Kidney tubule cell (primary cell): ENCODE measurements at regions not wholly inside any gene's neighbourhood (a gene's known extent, or its start where the extent isn't known, plus 50 kb on each side); places are given as distances from the start of the nearest gene placed in this dataset.
"Not testable (repeated sequence)": the region's sequence is repeated elsewhere in the genome, so short reads cannot be mapped to it uniquely, and the experiment has no call there.

Experiments used
- DNase-seq: peaks from one replicate; pipeline ENCODE4 v3.0.0-alpha.2; 2018; ENCODE audit warnings: low spot score

- no peak for DNase-seq
These were observed 83.9 kb upstream of the TMEM178A start for GRCh38 chr2:39581866-39582265.

DNA sequence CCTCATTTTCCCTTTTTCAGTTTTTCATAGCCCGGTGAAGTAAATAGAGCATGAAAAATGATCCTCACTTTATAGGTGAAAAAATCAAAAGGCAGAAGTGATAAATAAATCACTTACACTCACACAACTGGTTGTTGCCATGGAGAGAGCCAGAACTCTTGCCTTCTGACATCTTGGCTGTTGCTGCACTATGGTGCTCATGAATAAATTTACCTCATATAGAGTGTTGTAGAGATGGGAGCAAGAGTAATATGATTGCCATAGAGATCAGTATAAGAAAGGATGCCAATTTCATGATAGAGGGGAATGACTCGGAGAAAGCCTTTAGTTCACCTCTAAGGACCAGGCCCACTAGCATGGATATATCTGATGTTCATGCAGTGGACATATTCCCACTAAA, 82.5 kb upstream of the TMEM178A start:
- no peak for DNase-seq

DNA sequence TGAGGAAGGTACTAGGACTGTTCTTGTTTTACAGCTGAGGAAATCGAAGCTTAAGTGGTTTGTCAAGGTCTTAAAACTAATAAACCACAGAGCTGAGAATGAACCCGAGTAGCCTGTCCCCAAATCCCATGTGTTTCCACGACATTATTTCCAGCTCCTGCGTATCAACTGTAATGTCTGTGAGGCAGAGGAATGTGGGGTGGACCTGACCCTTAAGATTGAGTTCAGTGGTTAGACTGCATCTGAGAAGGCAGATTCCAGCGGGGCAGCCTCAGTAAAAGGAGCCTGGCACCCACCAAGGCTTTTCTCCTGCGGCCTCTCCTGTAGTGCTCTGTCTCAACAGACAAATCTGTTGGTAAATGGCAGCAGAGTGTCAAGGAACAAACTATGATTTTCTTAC, 81.9 kb upstream of the TMEM178A start:
- DNase-seq = no peak

DNA sequence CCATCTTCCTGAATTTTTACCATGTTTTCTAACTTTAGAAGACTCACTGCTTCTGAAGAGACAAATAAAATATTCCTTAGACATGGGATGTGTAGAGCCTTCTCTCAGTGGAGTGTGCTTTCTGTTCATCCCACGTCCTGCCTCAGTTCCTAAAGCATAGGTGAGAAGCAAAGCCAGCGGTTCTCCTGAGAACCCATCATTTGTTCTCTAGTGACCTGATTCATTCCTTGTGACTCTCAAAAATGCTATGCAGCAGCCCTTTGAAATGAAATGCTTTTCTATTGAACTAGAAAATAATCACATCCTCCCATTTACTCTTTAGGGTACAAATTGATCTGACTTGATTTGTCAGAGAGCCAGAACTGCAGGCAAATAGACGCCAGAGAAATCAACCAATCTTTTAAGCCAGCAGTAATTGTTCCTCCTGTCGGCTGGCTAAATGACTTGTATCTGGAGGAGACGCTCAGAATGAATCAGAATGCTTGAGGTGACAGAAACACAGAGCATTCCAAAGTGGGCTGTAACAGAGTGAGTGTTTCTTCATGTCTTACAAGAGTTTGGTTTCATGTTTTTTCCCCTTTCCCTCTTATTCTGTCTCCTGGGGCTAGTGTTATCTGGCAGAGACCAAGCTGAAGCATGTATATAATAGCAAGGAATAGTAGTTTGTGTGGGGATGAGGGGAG, 81.3 kb upstream of the TMEM178A start:
- DNase-seq = peak; percentile 52

DNA sequence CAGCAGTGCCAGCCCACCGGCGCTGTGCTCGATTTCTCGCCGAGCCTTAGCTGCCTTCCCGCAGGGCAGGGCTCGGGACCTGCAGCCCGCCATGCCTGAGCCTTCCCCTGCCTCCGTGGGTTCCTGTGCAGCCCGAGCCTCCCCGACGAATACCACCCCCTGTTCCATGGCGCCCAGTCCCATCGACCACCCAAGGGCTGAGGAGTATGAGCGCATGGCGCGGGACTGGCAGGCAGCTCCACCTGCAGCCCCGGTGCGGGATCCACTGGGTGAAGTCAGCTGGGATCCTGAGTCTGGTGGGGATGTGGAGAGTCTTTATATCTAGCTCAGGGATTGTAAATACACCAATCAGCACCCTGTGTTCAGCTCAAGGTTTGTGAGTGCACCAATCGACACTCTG, 80.2 kb upstream of the TMEM178A start:
- DNase-seq = not testable (repeated sequence)

DNA sequence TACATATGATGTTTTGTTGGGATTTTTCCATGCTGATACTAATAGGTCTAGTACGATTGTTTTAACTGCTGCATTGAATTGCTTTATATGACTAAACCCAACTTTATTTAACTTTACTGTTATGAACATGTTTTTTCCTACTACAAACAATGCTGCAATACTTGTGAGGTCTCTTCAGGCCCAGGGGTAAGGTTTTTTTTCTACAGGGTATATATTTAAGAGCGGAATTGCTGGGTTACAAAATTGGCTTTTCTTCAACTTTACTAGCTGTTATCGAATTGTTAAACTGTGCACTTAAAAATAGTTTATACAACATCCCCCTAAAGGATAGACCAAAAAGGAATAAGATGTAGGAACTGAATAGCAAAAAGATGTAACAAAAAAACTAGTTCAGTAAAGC, 78.5 kb upstream of the TMEM178A start:
- no peak for DNase-seq

- no peak for DNase-seq
These were observed 78.1 kb upstream of the TMEM178A start for GRCh38 chr2:39587641-39588040.

DNA sequence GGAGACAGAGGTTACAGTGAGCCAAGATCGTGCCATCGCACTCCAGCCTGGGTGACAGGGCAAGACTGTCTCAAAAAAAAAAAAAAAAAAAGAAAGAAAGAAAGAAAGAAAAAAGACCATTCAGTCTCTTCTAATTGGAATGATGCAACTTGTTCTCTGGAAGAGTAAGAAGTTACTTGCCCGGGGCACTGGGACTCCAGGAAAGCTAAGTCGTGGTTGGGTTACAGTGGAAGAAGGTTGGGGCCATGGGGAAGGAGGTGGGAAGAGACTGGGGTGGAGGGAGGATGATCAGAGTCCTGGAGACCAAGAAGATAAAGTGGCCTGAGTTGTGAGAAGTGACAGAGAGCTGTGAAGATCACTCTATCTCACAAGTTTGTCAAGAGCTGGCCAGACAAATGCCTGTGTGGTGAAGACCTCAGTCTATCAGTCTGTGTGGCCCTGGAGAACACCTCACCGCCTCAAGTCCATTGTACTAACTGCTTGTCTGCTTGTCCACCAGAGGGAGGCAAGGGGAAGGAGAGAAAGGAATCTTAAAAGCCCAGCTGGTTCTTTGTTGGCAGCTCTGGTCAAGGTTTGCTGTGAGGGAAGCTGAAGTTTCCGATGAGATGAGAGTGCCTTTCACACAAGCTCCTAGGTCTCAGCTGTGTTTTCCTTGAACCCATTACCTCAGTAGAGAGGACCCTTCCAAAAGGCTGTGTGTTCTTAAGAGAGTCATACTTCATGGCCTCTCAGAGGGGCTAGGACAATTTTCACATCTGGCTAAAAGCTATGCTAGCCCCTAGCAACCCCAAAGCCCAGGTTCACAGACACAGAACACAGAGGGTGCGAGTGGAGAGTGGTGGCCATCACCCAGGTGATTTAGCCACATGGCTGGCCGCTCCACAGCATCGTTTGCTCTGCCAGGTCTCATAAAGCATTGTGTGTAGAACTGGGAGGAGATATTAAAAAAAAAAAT, 72.0 kb upstream of the TMEM178A start:
- DNase-seq = peak; percentile 60

GRCh38 chr2:39595116-39595515, 70.6 kb upstream of the TMEM178A start:
- DNase-seq = no peak

DNA sequence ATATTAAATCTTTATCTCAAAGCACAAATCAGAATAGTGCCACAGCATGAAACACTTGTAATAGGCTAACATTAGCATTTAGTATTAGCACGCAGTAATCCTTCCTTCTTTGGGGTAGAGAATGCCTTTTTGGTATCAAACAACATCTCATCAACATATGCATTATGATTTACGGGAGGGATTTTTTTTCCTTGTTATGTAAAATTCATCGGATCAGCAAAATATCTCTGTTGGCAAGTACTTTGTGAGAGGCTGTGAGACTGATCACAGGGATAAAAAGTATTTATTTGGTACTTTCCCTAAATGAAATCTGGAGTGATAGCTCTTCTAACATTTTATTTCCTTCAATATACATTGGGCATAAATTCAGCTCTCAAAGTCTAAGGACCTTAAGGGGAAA, 68.4 kb upstream of the TMEM178A start:
- DNase-seq = no peak

- no peak for DNase-seq
These were observed 63.1 kb upstream of the TMEM178A start for GRCh38 chr2:39602616-39603015.

- DNase-seq = no peak
These were observed 62.3 kb upstream of the TMEM178A start for GRCh38 chr2:39603436-39603835.

GRCh38 chr2:39604866-39605265, 60.9 kb upstream of the TMEM178A start:
- no peak for DNase-seq

DNA sequence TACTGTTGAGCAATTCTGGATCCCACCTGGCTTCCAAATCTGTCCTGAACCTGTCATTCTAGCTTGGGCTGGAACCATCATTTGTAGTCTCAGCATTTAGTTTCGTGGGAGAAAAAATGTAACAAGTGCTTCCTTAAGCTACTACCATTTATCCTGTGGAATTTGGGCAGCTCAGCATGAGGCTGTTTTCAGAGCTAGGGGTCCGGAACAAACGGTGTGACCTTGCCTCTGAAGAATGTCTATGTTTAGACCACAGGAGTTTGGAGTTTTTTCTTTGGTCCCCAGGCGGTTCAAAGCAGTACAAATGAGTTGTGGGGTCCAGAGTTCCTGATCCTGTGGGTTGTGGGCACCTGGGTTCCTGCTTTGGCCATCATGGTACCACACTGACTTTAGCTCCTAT, 59.1 kb upstream of the TMEM178A start:
- DNase-seq = peak; percentile 75

DNA sequence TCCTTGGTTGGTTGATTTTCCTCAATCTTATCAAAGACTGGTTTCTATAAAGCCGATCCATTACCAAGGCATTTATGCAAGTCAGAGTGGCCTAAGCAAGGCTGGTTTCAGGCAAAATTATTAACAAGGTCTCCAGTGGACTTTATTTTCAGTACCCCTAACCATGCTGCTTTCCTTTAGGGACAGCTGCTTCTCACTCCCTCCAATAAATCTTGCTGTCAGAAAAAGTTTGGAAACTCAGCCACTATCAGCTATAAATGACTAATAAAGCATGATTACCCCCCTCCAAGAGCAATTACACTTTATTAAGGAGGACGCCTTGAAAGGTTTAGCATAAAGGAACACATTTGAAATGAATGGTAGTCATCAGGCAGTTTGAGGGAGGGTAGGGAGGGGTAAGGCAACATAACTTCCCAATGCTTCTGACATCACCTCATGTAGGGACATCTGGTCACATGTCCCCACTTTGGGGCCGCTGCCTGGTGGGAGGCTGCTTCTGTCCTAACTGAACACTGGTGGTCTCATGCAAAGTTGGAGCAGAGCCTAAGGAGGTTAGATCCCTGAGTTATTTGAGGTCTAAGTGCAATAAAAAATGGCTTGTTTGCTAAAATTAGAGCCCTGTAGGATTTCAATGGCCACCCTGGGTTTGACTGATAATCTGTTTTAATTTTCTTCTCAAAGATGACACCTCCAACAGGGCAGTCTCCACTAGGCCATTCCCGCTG, 58.0 kb upstream of the TMEM178A start:
- DNase-seq = no peak

- no peak for DNase-seq
These were observed 57.5 kb upstream of the TMEM178A start for GRCh38 chr2:39608263-39608575.

DNA sequence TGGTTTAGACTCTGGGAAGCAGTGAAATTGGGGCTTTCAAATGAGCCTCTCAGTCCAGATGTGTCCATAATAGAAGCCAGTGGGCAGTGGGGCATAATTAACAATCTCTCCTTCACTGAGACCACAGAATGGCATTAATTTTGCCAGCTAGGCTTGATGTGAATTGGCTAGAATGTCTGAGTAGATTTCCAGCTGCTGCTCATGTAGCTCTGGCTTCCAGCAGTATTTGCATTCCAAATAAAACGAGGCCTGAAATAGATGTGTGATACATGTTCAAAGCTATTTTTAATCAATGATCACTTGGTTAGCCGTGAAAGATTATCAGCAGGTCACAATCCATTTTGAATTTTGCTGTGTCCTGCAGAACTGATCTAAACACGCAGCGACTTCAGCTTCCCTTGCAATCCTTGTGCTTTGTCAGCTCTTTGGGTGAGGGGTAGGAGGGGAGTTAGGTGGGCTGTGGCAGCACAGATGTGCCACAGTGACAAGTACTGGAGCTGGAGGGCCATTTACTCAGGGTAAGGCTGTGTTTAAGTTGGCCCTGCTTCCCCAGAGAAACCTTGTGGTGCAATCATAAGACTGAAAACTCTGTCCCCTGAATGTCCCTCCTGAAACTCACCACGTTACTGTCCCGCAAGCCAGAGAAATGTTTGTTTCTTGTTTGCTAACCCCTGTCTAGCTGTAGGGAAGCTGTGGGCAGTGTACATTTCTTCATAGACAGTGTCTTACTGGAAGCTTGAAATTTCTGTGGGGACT, 56.9 kb upstream of the TMEM178A start:
- DNase-seq = no peak

DNA sequence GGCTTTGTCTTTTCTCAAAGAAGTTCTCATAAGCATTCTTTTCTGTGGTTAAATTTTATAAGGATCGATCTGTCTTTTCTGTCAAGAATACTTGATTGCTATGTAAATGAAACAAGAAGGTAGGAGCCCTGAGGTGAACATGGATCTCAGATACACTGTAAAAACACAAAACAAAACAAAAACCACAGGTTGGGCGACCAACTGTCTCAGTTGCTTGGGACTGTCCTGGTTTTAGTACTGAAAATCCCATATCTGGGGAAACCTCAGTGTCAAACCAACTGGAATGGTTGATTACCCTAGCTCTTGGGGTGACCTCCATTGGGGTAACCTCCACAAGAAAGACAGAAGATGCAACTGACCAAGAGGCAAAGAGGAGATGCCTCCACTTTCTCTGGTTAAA, 55.8 kb upstream of the TMEM178A start:
- no peak for DNase-seq

GRCh38 chr2:39615675-39616074, 50.0 kb upstream of the TMEM178A start:
- DNase-seq = no peak
